SJCRH30 (cell line): ENCODE measurements at regions not wholly inside any gene's neighbourhood (a gene's known extent, or its start where the extent isn't known, plus 50 kb on each side); places are given as distances from the start of the nearest gene placed in this dataset.

ENCODE experiments used
- DNase-seq, 2 experiments: peaks; one replicate each; pipeline ENCODE4 v3.0.0-alpha.2; 2015 to 2020
- H3K27ac ChIP-seq: fragments of 250-450 bp; sonication (Bioruptor Pico); 2 replicates; pipeline ENCODE4 v1.5.1; 2020; ENCODE audit warnings: mild to moderate bottlenecking, moderate library complexity
- H3K27me3 ChIP-seq: fragments of 250-450 bp; sonication (Bioruptor Pico); 2 replicates; pipeline ENCODE4 v1.5.1; 2020; ENCODE audit warnings: mild to moderate bottlenecking, moderate library complexity
- H3K36me3 ChIP-seq: fragments of 250-450 bp; sonication (Bioruptor Pico); 2 replicates; pipeline ENCODE4 v1.5.1; 2020; ENCODE audit warnings: mild to moderate bottlenecking, moderate library complexity
- H3K4me1 ChIP-seq: fragments of 250-450 bp; sonication (Bioruptor Pico); 2 replicates; pipeline ENCODE4 v1.5.1; 2020; ENCODE audit warnings: mild to moderate bottlenecking, moderate library complexity
- H3K4me3 ChIP-seq: fragments of 250-450 bp; sonication (Bioruptor Pico); 2 replicates; pipeline ENCODE4 v1.5.1; 2020; ENCODE audit warnings: mild to moderate bottlenecking, moderate library complexity
- H3K9me3 ChIP-seq: fragments of 250-450 bp; sonication (Bioruptor Pico); replicated peaks from 2 replicates; pipeline ENCODE4 v1.5.1; 2020; ENCODE audit warnings: mild to moderate bottlenecking, moderate library complexity

DNA sequence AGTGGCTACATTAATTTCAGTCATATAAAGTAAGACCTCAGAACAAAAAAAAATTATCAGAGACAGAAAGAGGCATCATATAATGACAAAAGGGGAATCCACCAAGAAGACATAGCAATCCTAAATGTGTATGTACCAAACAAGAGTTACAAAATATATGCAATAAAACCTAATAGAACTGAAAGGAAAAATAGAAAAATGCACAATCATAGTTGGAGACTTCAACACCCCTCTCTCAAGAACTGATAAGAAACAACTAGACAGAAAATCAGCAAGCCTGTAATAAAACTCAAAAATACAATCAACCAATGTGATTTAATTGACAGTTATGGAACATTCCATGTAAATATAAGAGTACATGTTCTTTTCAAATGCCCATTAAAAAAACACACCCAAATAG lies 61.3 kb upstream of the C16orf82 start:
- no peaks in the 10 kb centered on the region for H3K36me3 ChIP-seq
- no peak overlapping the region for H3K4me3 ChIP-seq

More for the DNA sequence above, 61.3 kb upstream of the C16orf82 start:
- Histone ChIP-seq H3K9me3 (no peaks in the 10 kb centered on the region), H3K4me1 (no peaks in the 10 kb centered on the region), H3K27me3 (no peaks in the 10 kb centered on the region), H3K27ac (no peak overlapping the region)
- no peak for DNase-seq
